GM23248 (cell line): ENCODE measurements at regions not wholly inside any gene's neighbourhood (a gene's known extent, or its start where the extent isn't known, plus 50 kb on each side); places are given as distances from the start of the nearest gene placed in this dataset.

ENCODE experiments used
- EZH2 ChIP-seq: fragments of 200-600 bp; sonication (generic); IDR thresholded peaks from 2 replicates; pipeline ENCODE4 v1.6.1; 2018; ENCODE audit warnings: antibody characterized with exemption, mild to moderate bottlenecking; ENCODE audit not compliant: insufficient read depth, poor library complexity, severe bottlenecking
- EZH2phosphoT487 ChIP-seq: fragments of 200-600 bp; sonication (generic); IDR thresholded peaks from 2 replicates; pipeline ENCODE4 v1.6.1; 2018; ENCODE audit warnings: antibody characterized with exemption, moderate library complexity, mild to moderate bottlenecking, low read depth; ENCODE audit not compliant: insufficient read depth

DNA sequence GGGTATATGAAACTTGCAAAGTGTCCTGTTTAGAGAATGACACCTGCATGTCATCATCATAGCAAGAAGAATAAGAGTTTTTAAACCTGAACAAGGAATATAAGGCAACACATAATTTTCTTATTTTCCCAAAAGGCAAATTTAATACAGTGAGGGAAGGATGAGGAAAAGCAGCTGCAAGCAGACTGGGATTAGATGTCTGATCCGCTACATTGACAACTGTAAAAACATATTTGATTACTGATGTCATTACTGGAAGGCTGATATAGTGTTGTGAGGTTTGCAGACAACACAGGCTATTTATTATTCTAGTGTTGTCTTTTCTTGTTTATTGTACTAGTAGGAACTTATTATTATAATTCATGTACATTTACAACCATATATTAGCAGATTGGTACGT lies 528.7 kb downstream of the ZIC1 start:
- TF ChIP-seq EZH2phosphoT487 (no peak), EZH2 (no peak)
